Spleen (tissue), 7 donors: ENCODE measurements at regions not wholly inside any gene's neighbourhood (a gene's known extent, or its start where the extent isn't known, plus 50 kb on each side); places are given as distances from the start of the nearest gene placed in this dataset.

ENCODE experiments used
- POLR2A ChIP-seq, 3 donors: fragments of 450-650 bp; IDR thresholded peaks; one replicate each; pipeline ENCODE4 v1.5.1; 2017; ENCODE audit warnings: antibody characterized with exemption in 3 of 3, mild to moderate bottlenecking in 1 of 3
- TF ChIP-seq, protein P1 (sequence below), 11 experiments: fragments of 200-600 bp in 7 of 11; fragments of 450-650 bp in 4 of 11; sonication (generic) in 4 of 11; IDR thresholded peaks in 8 of 11; conservative IDR thresholded peaks in 3 of 11; 1 replicate in 7 of 11; 2 replicates in 4 of 11; pipeline versions ENCODE4 v1.4.0 to v1.8.0; 2016 to 2021; ENCODE audit warnings: antibody characterized with exemption in 11 of 11, inconsistent platforms in 4 of 11, mild to moderate bottlenecking in 1 of 11
- donor health status: DM: no; HTN: no; CAD: no; lungs with moderate emphysema.
- donor health status: DM: no; HTN: no; CAD: no.
- donor health status: DM: no; HTN: no; CAD: no.

DNA sequence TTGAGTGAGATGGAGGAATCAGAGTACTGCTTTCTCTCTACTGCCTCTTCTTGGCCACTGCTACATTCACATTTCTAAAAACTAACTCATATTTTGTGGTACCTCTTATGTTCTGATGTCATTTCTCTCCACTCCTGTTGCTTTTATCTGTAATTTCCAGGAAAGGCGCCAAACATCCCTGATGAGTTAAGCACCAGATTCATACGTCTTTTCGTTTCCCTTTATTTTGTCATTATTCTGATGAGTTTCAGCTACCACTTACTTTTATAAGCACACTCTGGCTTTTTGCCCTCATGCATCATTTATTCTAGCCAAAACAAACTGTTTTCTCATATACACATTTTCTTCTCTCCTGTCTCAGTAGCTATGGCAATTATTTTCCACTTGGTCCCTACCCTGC, 680.0 kb downstream of the RNF144B start:
- no peak for TF ChIP-seq POLR2A (IDR thresholded peaks at IDR 0.05)
- TF ChIP-seq, protein P1, sequence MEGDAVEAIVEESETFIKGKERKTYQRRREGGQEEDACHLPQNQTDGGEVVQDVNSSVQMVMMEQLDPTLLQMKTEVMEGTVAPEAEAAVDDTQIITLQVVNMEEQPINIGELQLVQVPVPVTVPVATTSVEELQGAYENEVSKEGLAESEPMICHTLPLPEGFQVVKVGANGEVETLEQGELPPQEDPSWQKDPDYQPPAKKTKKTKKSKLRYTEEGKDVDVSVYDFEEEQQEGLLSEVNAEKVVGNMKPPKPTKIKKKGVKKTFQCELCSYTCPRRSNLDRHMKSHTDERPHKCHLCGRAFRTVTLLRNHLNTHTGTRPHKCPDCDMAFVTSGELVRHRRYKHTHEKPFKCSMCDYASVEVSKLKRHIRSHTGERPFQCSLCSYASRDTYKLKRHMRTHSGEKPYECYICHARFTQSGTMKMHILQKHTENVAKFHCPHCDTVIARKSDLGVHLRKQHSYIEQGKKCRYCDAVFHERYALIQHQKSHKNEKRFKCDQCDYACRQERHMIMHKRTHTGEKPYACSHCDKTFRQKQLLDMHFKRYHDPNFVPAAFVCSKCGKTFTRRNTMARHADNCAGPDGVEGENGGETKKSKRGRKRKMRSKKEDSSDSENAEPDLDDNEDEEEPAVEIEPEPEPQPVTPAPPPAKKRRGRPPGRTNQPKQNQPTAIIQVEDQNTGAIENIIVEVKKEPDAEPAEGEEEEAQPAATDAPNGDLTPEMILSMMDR (IDR thresholded peaks at IDR 0.05 in 8 of 11, conservative IDR thresholded peaks at IDR 0.05 in 3 of 11) = no peak
